ENCODE measurements at regions not wholly inside any gene's neighbourhood (a gene's known extent, or its start where the extent isn't known, plus 50 kb on each side); places are given as distances from the start of the nearest gene placed in this dataset. TPM values are rescaled to one million over a fixed set of nuclear protein-coding genes. Genes with fewer than 3 reads are reported as not detected.
"Not testable (repeated sequence)": the region's sequence is repeated elsewhere in the genome, so short reads cannot be mapped to it uniquely, and the experiment has no call there.

GRCh38 chr17:20944014-20944865 lies 98.6 kb downstream of the USP22 start:
- H3K9me3 ChIP-seq (ENCODE audit: low read depth, low read length) = no peaks in the 10 kb centered on the region
- H3K27me3 ChIP-seq (ENCODE audit: insufficient read depth, low read length) = peaks cover 23% of the 10 kb centered on the region
- H3K79me2 ChIP-seq (ENCODE audit: insufficient read depth, low read length) = no peaks in the 10 kb centered on the region
- no peak for DNase-seq (ENCODE audit: insufficient read length, low spot score, missing footprints)
- H2AFZ ChIP-seq (ENCODE audit: low read length) = no peak overlapping the region
- no peak overlapping the region for H3K27ac ChIP-seq (ENCODE audit: low read depth, low read length)
- no peak for TF ChIP-seq CTCF (IDR thresholded peaks at IDR 0.05; ENCODE audit: extremely low read depth, low read depth, low read length)
- H3K36me3 ChIP-seq (ENCODE audit: insufficient read depth, low read length) = no peaks in the 10 kb centered on the region
- H3K4me2 ChIP-seq (ENCODE audit: insufficient read depth, low read length) = no peak overlapping the region
- H3K4me3 ChIP-seq (ENCODE audit: insufficient read depth, low read length) = no peak overlapping the region
- H4K20me1 ChIP-seq (ENCODE audit: insufficient read depth, low read length) = no peaks in the 10 kb centered on the region
- no peaks in the 10 kb centered on the region for H3K4me1 ChIP-seq (ENCODE audit: insufficient read depth, low read length)

GRCh38 chr17:20947708-20948107 lies 95.1 kb downstream of the USP22 start:
- H2AFZ ChIP-seq (ENCODE audit: low read length); H3K36me3 ChIP-seq (ENCODE audit: insufficient read depth, low read length); H3K79me2 ChIP-seq (ENCODE audit: insufficient read depth, low read length); H3K4me3 ChIP-seq (ENCODE audit: insufficient read depth, low read length); H4K20me1 ChIP-seq (ENCODE audit: insufficient read depth, low read length); H3K4me2 ChIP-seq (ENCODE audit: insufficient read depth, low read length); H3K4me1 ChIP-seq (ENCODE audit: insufficient read depth, low read length); H3K9me3 ChIP-seq (ENCODE audit: low read depth, low read length); H3K27ac ChIP-seq (ENCODE audit: low read depth, low read length); DNase-seq (ENCODE audit: insufficient read length, low spot score, missing footprints): not testable (repeated sequence)
- H3K27me3 ChIP-seq (ENCODE audit: insufficient read depth, low read length) = peaks cover 44% of the 10 kb centered on the region

- no peak for DNase-seq (ENCODE audit: insufficient read length, low spot score, missing footprints)
- Histone ChIP-seq H3K36me3 (ENCODE audit: insufficient read depth, low read length) (no peaks in the 10 kb centered on the region), H3K4me3 (ENCODE audit: insufficient read depth, low read length) (no peak overlapping the region), H3K4me2 (ENCODE audit: insufficient read depth, low read length) (no peak overlapping the region), H3K79me2 (ENCODE audit: insufficient read depth, low read length) (no peaks in the 10 kb centered on the region), H3K27me3 (ENCODE audit: insufficient read depth, low read length) (peaks cover 42% of the 10 kb centered on the region), H3K4me1 (ENCODE audit: insufficient read depth, low read length) (no peaks in the 10 kb centered on the region), H3K27ac (ENCODE audit: low read depth, low read length) (no peak overlapping the region), H2AFZ (ENCODE audit: low read length) (no peak overlapping the region), H3K9me3 (ENCODE audit: low read depth, low read length) (no peaks in the 10 kb centered on the region), H4K20me1 (ENCODE audit: insufficient read depth, low read length) (no peaks in the 10 kb centered on the region)
- no peak for TF ChIP-seq CTCF (IDR thresholded peaks at IDR 0.05; ENCODE audit: extremely low read depth, low read depth, low read length)
These were observed 93.6 kb downstream of the USP22 start for GRCh38 chr17:20948984-20949777.

Small RNAs in the stretch of these regions (small RNA-seq; reads per million reads assigned to genes)
- not detected for gene AC087499.6
- not detected for gene RNU6-1178P

Data from osteoblast (primary cell).